HEK293T (cell line): ENCODE measurements at regions not wholly inside any gene's neighbourhood (a gene's known extent, or its start where the extent isn't known, plus 50 kb on each side); places are given as distances from the start of the nearest gene placed in this dataset.

Experiments used
- CTCF ChIA-PET: fragments of 350-600 bp; formaldehyde crosslinking; extraction: SDS; loops from one replicate; lab custom pipeline; 2021; ENCODE audit warnings: antibody characterized with exemption, inconsistent platforms; lab: Yijun Ruan, JAX
- POLR2A ChIA-PET: fragments of 350-600 bp; formaldehyde crosslinking; extraction: SDS; loops from one replicate; lab custom pipeline; 2020; ENCODE audit warnings: antibody characterized with exemption, inconsistent platforms; lab: Yijun Ruan, JAX
- DNase-seq: peaks from one replicate; pipeline ENCODE4 v3.0.0; 2012; ENCODE audit warnings: mixed read lengths; ENCODE audit errors: extremely low spot score
- ARNT ChIP-seq: fragments of 450-650 bp; IDR thresholded peaks from 2 replicates; pipeline ENCODE4 v1.6.1; 2017; ENCODE audit warnings: mild to moderate bottlenecking
- BHLHE40 ChIP-seq: fragments of 450-650 bp; IDR thresholded peaks from 2 replicates; pipeline ENCODE4 v1.6.1; 2016; ENCODE audit warnings: mild to moderate bottlenecking, moderate library complexity, borderline replicate concordance
- CTBP1 ChIP-seq: fragments of 450-650 bp; IDR thresholded peaks from 2 replicates; pipeline ENCODE4 v1.6.1; 2016; ENCODE audit warnings: borderline replicate concordance
- ELF4 ChIP-seq: fragments of 450-650 bp; IDR thresholded peaks from 2 replicates; pipeline ENCODE4 v1.6.1; 2017; ENCODE audit warnings: antibody characterized with exemption
- FOXA1 ChIP-seq: fragments of 450-650 bp; IDR thresholded peaks from 2 replicates; pipeline ENCODE4 v1.6.1; 2016; ENCODE audit warnings: mild to moderate bottlenecking
- FOXK2 ChIP-seq: fragments of 450-650 bp; IDR thresholded peaks from 2 replicates; pipeline ENCODE4 v1.6.1; 2016; ENCODE audit warnings: mild to moderate bottlenecking
- FOXM1 ChIP-seq: fragments of 450-650 bp; IDR thresholded peaks from 2 replicates; pipeline ENCODE4 v1.6.1; 2017; ENCODE audit warnings: mild to moderate bottlenecking, borderline replicate concordance
- HDGF ChIP-seq: fragments of 450-650 bp; IDR thresholded peaks from 2 replicates; pipeline ENCODE4 v1.6.1; 2017; ENCODE audit warnings: antibody characterized with exemption, borderline replicate concordance
- L3MBTL2 ChIP-seq: fragments of 450-650 bp; conservative IDR thresholded peaks from 2 replicates; pipeline ENCODE4 v1.6.1; 2016; ENCODE audit warnings: mild to moderate bottlenecking
- LEF1 ChIP-seq: fragments of 450-650 bp; IDR thresholded peaks from 2 replicates; pipeline ENCODE4 v1.6.1; 2017; ENCODE audit warnings: mild to moderate bottlenecking, borderline replicate concordance
- NFRKB ChIP-seq: fragments of 450-650 bp; IDR thresholded peaks from 2 replicates; pipeline ENCODE4 v1.6.1; 2016; ENCODE audit warnings: mild to moderate bottlenecking, moderate library complexity
- SP1 ChIP-seq: fragments of 450-650 bp; IDR thresholded peaks from 2 replicates; pipeline ENCODE4 v1.6.1; 2017
- SUZ12 ChIP-seq: fragments of 450-650 bp; IDR thresholded peaks from 2 replicates; pipeline ENCODE4 v1.6.1; 2016; ENCODE audit warnings: mild to moderate bottlenecking
- TARDBP ChIP-seq: fragments of 450-650 bp; IDR thresholded peaks from 2 replicates; pipeline ENCODE4 v1.6.1; 2016
- ZNF384 ChIP-seq: fragments of 450-650 bp; IDR thresholded peaks from 2 replicates; pipeline ENCODE4 v1.6.1; 2016
- TF ChIP-seq, protein P1 (sequence below): fragments of 450-650 bp; IDR thresholded peaks from 2 replicates; pipeline ENCODE4 v1.6.1; 2016

DNA sequence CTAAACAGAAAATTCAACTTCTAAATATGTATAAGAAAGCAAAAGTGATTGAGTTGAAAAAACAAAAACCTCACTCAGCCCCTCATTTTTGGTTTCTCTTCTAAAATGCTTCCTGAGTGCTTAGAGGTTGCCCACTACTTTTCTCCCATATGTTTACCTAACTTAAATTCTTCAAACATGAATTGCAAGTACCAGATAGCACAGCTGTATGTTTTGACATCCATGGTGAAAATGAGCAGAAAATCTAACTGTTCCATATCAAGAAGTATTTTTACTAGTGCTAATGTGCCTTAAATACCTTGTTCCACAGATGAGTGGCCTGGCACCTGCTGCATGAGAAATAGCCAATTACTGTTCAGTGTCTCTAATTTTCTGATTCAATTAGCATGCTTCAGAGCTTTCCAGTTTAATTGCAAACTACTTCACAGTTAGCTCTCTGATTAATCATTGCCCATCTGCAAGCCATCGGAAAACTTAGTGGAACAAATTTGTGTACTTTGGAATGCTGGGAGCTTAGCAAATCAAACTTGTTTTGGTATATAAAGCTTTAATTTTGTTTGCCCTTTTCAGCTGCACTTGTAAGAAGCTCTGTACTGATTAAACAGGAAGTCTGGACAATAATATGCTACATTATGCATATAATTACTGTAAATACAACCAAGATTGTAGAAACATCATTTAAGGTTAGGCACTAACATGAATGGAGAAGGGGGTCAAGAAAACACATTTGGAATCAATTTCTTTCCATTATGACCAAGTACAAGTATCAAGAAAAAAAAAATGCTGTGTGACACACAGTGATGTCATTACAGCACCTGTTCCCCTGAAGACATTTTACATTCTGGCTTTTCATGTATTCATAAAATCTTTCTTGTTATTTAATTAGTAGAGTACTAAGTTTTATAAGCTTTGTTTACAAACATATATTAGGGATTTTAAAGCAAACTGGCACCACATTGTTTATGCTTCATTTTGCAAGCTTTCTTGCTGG, 65.6 kb downstream of the POU5F2 start:
- CTCF ChIA-PET, result interaction anchor here (1.4 kb wide), 1 partner anchor 14 kb away, joined by 4 read pairs; no protein-coding TSS in a partner anchor
- no peak for DNase-seq
- POLR2A ChIA-PET, result interaction anchor here (0.6 to 3.2 kb wide), 4 partner anchors 55 to 93 kb away, joined by 3 to 23 read pairs (median 4); partner anchors contain the start of gene NR2F1
- TF ChIP-seq ZNF384 (0 out of 2 replicates have a peak, but pooled peaks have one; percentile 14), HDGF (no peak)

DNA sequence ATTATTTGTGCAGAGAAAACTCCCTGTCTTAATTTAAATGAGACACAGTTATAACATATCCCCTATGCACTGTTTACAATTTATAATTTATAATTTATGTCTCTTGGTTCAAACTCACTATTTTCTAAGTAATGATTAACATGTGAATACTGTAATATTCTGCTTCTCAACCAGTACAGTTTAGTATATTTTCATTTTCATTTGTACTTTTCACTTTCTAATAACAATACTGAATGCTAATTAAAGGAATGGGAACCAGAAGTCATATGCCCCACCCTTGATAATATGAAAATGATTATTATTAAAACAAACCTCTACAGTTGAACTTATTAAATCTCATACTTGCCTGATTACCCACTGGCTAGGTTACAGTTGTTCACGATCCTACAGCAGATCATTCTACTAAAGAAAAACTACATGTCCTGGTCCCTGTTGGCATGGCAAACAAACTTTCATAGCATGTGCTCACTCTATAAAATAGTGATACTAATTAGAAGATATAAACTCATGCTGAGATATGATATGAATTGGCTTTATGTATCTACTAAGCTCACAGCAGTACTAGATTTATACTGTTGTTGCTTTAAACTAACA, 66.4 kb downstream of the POU5F2 start:
- no peak for DNase-seq
- POLR2A ChIA-PET, result interaction anchor here (0.6 to 3.2 kb wide), 4 partner anchors 54 to 92 kb away, joined by 3 to 23 read pairs (median 4); no protein-coding TSS in a partner anchor
- TF ChIP-seq TARDBP, result no peak
- TF ChIP-seq, protein P1, sequence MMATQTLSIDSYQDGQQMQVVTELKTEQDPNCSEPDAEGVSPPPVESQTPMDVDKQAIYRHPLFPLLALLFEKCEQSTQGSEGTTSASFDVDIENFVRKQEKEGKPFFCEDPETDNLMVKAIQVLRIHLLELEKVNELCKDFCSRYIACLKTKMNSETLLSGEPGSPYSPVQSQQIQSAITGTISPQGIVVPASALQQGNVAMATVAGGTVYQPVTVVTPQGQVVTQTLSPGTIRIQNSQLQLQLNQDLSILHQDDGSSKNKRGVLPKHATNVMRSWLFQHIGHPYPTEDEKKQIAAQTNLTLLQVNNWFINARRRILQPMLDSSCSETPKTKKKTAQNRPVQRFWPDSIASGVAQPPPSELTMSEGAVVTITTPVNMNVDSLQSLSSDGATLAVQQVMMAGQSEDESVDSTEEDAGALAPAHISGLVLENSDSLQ, result no peak
- TF ChIP-seq NFRKB, result no peak
- no peak for TF ChIP-seq CTBP1
- no peak for TF ChIP-seq SP1
- TF ChIP-seq FOXM1, result no peak
- no peak for TF ChIP-seq FOXA1
- no peak for TF ChIP-seq HDGF
- no peak for TF ChIP-seq FOXK2
- no peak for TF ChIP-seq ELF4
- no peak for TF ChIP-seq LEF1
- TF ChIP-seq ARNT, result no peak
- no peak for TF ChIP-seq SUZ12
- TF ChIP-seq L3MBTL2, result no peak
- TF ChIP-seq ZNF384, result no peak
- CTCF ChIA-PET, result interaction anchor here (1.0 to 1.2 kb wide), 2 partner anchors 66 to 126 kb away, joined by 3 to 4 read pairs; no protein-coding TSS in a partner anchor

DNA sequence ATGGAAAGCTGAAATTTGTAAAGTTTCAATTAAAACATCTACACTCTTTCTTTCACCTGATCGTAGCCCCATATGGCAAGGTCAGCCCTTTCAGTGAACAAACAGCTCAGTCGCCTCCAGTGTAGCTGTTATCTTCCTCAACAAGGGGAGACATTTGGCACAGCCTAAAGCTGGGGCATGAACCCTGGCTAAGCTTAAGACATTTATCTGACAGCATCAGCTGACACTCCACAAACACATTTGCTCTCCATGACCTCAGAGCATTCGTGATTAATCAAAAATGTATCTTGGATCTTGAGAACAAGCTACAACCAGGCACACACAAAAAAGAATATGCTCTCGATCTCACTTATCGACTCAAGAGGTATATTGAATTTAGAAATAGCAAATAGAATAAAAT, 67.3 kb downstream of the POU5F2 start:
- DNase-seq, result peak; percentile 12
- CTCF ChIA-PET, result interaction anchor here (1.0 to 1.2 kb wide), 2 partner anchors 66 to 127 kb away, joined by 3 to 4 read pairs; no protein-coding TSS in a partner anchor
- no peak for TF ChIP-seq FOXM1
- TF ChIP-seq ELF4, result no peak
- no peak for TF ChIP-seq L3MBTL2
- no peak for TF ChIP-seq ARNT
- TF ChIP-seq, protein P1, result peak; percentile 69
- TF ChIP-seq BHLHE40, result no peak
- POLR2A ChIA-PET, result interaction anchor here (0.9 to 1.3 kb wide), 2 partner anchors 53 to 75 kb away, joined by 4 to 5 read pairs; no protein-coding TSS in a partner anchor

DNA sequence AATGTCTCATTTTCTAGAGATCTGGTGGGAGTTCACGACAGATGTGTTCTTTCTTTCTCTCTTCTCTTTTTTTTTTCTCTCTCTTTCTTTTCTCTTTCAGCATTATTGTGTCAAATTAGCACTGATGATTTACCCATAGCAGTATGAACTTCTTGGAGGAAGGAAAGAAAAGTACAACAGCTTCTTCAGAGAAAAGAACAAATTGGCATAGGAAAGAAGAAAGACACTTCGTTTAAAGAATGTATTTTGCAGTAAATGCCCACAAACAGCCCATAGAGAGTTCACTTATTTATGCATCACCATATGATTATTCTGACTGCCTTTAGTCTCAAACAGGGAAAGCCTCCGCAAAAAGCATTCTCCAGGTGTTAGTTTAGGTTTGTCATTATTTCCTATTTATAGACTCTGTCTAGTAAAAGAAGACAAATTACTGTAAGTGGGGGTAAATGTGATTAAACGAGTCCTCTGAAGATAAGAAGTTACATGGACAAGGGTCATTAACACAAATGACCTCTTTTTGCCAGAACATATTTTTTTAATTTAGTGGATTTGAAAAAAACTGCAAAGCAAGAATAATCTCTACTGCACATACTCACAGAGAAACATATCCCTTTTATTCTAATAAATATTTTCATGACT, 68.0 kb downstream of the POU5F2 start:
- ChIA-PET POLR2A (interaction anchor here (0.9 to 1.3 kb wide), 2 partner anchors 53 to 75 kb away, joined by 4 to 5 read pairs; no protein-coding TSS in a partner anchor), CTCF (interaction anchor here (1.2 kb wide), 1 partner anchor 65 kb away, joined by 4 read pairs; no protein-coding TSS in a partner anchor)
- DNase-seq, result no peak
- TF ChIP-seq ARNT (no peak), CTBP1 (peak; percentile 47; the same call in 1 of the 2 replicates)
- TF ChIP-seq, protein P1, result peak; percentile 68

DNA sequence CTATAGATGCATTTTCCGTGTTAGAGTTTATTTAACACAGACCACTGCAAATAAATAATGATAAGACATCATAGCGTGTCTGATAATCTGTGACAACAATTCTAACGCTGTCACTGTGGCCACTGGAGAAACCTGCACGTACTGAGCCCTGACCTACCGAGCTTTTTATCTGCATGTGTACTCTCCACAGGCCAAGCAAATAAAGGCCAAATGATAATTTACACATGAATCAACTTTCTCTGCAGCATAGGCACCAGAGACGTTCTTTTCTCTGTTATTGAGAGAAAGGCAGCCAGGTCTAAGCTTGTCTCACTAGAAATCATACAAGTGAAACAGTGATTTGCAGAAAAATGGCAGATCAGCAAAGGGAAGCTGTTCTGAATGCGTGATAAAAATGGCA, 75.8 kb downstream of the POU5F2 start:
- TF ChIP-seq BHLHE40 (no peak), NFRKB (no peak), CTBP1 (no peak), ARNT (no peak), TARDBP (no peak), ELF4 (no peak), SUZ12 (no peak), ZNF384 (no peak), FOXA1 (no peak), SP1 (no peak), FOXM1 (no peak), HDGF (no peak), LEF1 (no peak), L3MBTL2 (no peak), FOXK2 (no peak)
- TF ChIP-seq, protein P1, result no peak
- ChIA-PET POLR2A (interaction anchor here (1.1 kb wide), 1 partner anchor 58 kb away, joined by 4 read pairs; no protein-coding TSS in a partner anchor), CTCF (interaction anchor here (1.8 kb wide), 1 partner anchor 16 kb away, joined by 7 read pairs; no protein-coding TSS in a partner anchor)
- no peak for DNase-seq
